Karpas-422 (cell line): ENCODE measurements at regions not wholly inside any gene's neighbourhood (a gene's known extent, or its start where the extent isn't known, plus 50 kb on each side); places are given as distances from the start of the nearest gene placed in this dataset.

Experiments used
- DNase-seq: peaks from one replicate; pipeline ENCODE4 v3.0.0-alpha.2; 2015
- H2AFZ ChIP-seq: fragments of 200-600 bp; sonication (generic); 2 replicates; pipeline ENCODE4 v1.6.1; 2014; ENCODE audit warnings: antibody characterized with exemption, low read length, mixed read lengths
- H3K27ac ChIP-seq: fragments of 200-600 bp; sonication (generic); 2 replicates; pipeline ENCODE4 v1.5.1; 2014; ENCODE audit warnings: mild to moderate bottlenecking, low read length, moderate library complexity
- H3K27me3 ChIP-seq: fragments of 200-600 bp; sonication (generic); 2 replicates; pipeline ENCODE4 v1.6.1; 2014; ENCODE audit warnings: low read length, mixed read lengths
- H3K36me3 ChIP-seq: fragments of 200-600 bp; sonication (generic); 2 replicates; pipeline ENCODE4 v1.6.1; 2014; ENCODE audit warnings: low read length, mixed read lengths; ENCODE audit not compliant: insufficient read depth
- H3K4me1 ChIP-seq: fragments of 200-600 bp; sonication (generic); 2 replicates; pipeline ENCODE4 v1.6.1; 2014; ENCODE audit warnings: mild to moderate bottlenecking, low read length, mixed read lengths
- H3K4me2 ChIP-seq: fragments of 200-600 bp; sonication (generic); 2 replicates; pipeline ENCODE4 v1.6.1; 2014; ENCODE audit warnings: low read length, low read depth, mild to moderate bottlenecking; ENCODE audit not compliant: poor library complexity, severe bottlenecking
- H3K4me3 ChIP-seq: fragments of 200-600 bp; sonication (generic); 2 replicates; pipeline ENCODE4 v1.5.1; 2014; ENCODE audit warnings: mild to moderate bottlenecking, antibody characterized with exemption, low read length, mixed read lengths
- H3K79me2 ChIP-seq: fragments of 200-600 bp; sonication (generic); 2 replicates; pipeline ENCODE4 v1.6.1; 2014; ENCODE audit warnings: mild to moderate bottlenecking, low read length, mixed read lengths
- H3K9ac ChIP-seq: fragments of 200-600 bp; sonication (generic); 2 replicates; pipeline ENCODE4 v1.6.0; 2014; ENCODE audit warnings: low read length
- H3K9me2 ChIP-seq: fragments of 200-600 bp; sonication (generic), shearing (Covaris generic); replicated peaks from 2 replicates; pipeline ENCODE4 v1.6.0; 2014; ENCODE audit warnings: mild to moderate bottlenecking, low read length, moderate library complexity; ENCODE audit not compliant: insufficient read depth
- H3K9me3 ChIP-seq: fragments of 300-700, 200-600 bp; sonication (generic); 2 replicates; pipeline ENCODE4 v1.6.1; 2014; ENCODE audit warnings: low read length, mixed read lengths
- H4K20me1 ChIP-seq: fragments of 200-600 bp; sonication (generic); 2 replicates; pipeline ENCODE4 v1.6.1; 2014; ENCODE audit warnings: mild to moderate bottlenecking, antibody characterized with exemption, low read length, low read depth; ENCODE audit not compliant: insufficient read depth

DNA sequence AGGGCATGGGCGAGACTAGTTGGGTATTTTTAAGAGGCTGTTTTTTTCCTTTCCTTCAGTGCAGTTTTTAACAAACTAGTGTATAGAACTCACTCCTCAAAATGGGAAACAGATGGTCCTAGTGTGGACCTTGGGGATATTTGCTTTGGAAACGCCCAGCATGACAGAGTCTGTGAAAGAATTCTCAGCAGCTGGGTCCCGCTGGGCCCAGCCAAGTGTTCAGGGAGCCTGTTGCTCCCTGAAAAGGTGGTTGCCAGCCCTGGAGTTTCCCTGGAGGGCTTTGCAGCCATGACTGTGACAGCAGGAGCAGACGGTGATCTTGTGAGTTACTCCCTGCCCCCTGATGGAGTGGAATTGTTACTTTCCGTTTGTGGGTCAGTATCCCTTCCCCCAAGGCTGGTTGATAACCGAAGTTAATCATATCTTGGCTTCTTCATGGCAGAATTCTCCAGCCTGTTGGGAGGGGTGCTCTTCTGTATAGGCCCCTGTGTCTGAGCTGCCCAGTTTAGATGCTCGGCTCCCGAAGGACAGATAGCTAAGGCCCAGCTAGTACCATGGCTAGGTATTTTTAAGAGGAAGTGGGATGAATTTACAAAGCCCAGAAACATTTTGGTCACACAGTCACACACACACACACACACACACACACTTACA is 278.6 kb upstream of the HABP2 start:
- Histone ChIP-seq H3K4me1 (no peaks in the 10 kb centered on the region), H3K4me2 (no peak overlapping the region), H2AFZ (no peak overlapping the region)

GRCh38 chr10:113278221-113278620 is 274.6 kb upstream of the HABP2 start:
- Histone ChIP-seq H3K9me3 (no peaks in the 10 kb centered on the region), H4K20me1 (no peaks in the 10 kb centered on the region), H3K79me2 (no peaks in the 10 kb centered on the region), H3K4me2 (no peak overlapping the region), H3K4me1 (no peaks in the 10 kb centered on the region), H3K9me2 (peaks cover 3% of the 10 kb centered on the region; the same call in 1 of the 2 replicates), H3K27me3 (no peaks in the 10 kb centered on the region), H3K4me3 (no peak overlapping the region), H2AFZ (no peak overlapping the region), H3K27ac (no peak overlapping the region), H3K36me3 (no peaks in the 10 kb centered on the region), H3K9ac (no peak overlapping the region)
- DNase-seq = no peak

More for the DNA sequence above, 278.6 kb upstream of the HABP2 start:
- no peaks in the 10 kb centered on the region for H3K9me3 ChIP-seq
- H3K9me2 ChIP-seq = peaks cover 3% of the 10 kb centered on the region; the same call in 1 of the 2 replicates
- no peaks in the 10 kb centered on the region for H4K20me1 ChIP-seq
- no peak overlapping the region for H3K9ac ChIP-seq
- H3K27me3 ChIP-seq = no peaks in the 10 kb centered on the region
- no peak overlapping the region for H3K27ac ChIP-seq
- no peak overlapping the region for H3K4me3 ChIP-seq
- no peaks in the 10 kb centered on the region for H3K79me2 ChIP-seq
- no peaks in the 10 kb centered on the region for H3K36me3 ChIP-seq
- no peak for DNase-seq

DNA sequence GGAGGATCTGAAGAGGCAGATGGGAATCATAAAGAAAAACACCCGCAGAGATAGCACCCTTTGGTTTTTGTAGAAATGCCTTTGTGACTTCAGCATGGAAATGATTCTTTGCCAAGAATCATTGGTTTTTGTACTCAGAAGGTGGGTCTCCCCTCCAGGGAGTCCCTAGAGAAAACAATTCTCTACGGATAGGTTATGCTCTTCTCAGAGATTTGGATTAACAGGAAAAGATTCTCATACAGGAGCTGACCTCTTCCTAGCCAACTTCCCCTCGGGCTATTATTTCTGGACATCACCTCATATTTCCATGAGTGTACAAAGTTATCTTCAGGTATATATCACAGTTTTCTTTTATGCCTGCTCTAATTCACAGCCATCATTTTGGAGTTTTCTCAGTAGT is 274.2 kb upstream of the HABP2 start:
- Histone ChIP-seq H3K9ac (no peak overlapping the region), H4K20me1 (no peaks in the 10 kb centered on the region), H3K4me1 (no peaks in the 10 kb centered on the region), H3K4me2 (no peak overlapping the region), H2AFZ (no peak overlapping the region), H3K9me3 (no peaks in the 10 kb centered on the region), H3K4me3 (no peak overlapping the region), H3K9me2 (peaks cover 3% of the 10 kb centered on the region; the same call in 1 of the 2 replicates), H3K27ac (no peak overlapping the region), H3K27me3 (no peaks in the 10 kb centered on the region), H3K36me3 (no peaks in the 10 kb centered on the region), H3K79me2 (no peaks in the 10 kb centered on the region)
- no peak for DNase-seq

GRCh38 chr10:113279262-113279661 is 273.6 kb upstream of the HABP2 start:
- Histone ChIP-seq H3K4me3 (no peak overlapping the region), H3K4me1 (no peaks in the 10 kb centered on the region), H4K20me1 (no peaks in the 10 kb centered on the region), H3K9ac (no peak overlapping the region), H2AFZ (no peak overlapping the region), H3K36me3 (no peaks in the 10 kb centered on the region), H3K4me2 (no peak overlapping the region), H3K9me3 (no peaks in the 10 kb centered on the region), H3K9me2 (peaks cover 3% of the 10 kb centered on the region; the same call in 1 of the 2 replicates), H3K27me3 (no peaks in the 10 kb centered on the region), H3K27ac (no peak overlapping the region), H3K79me2 (no peaks in the 10 kb centered on the region)
- no peak for DNase-seq

DNA sequence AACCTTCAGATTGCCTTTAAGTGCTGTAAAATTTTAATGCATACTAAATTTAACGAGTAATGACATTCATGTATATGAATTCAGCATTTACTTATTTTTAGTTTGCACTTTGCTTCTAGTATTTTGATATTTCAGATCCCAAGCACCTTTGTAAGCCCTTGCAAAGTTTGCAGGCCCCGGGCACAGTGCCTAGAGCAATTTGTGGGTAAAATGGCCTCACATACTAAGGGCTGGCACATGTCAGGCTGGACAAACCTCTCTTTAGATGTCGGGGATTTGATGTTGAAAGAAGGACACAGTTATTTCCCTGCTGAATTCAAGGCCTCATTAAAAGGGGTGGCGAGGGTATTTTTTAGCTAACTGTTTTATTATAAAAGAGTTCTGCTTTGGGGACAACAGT is 270.3 kb upstream of the HABP2 start:
- no peaks in the 10 kb centered on the region for H4K20me1 ChIP-seq
- no peak for DNase-seq
- H3K9me2 ChIP-seq = no peaks in the 10 kb centered on the region
- H3K4me1 ChIP-seq = no peaks in the 10 kb centered on the region
- no peak overlapping the region for H2AFZ ChIP-seq
- H3K4me3 ChIP-seq = no peak overlapping the region
- no peaks in the 10 kb centered on the region for H3K9me3 ChIP-seq
- no peak overlapping the region for H3K9ac ChIP-seq
- H3K79me2 ChIP-seq = no peaks in the 10 kb centered on the region
- no peak overlapping the region for H3K4me2 ChIP-seq
- H3K27me3 ChIP-seq = no peaks in the 10 kb centered on the region
- no peaks in the 10 kb centered on the region for H3K36me3 ChIP-seq
- no peak overlapping the region for H3K27ac ChIP-seq

DNA sequence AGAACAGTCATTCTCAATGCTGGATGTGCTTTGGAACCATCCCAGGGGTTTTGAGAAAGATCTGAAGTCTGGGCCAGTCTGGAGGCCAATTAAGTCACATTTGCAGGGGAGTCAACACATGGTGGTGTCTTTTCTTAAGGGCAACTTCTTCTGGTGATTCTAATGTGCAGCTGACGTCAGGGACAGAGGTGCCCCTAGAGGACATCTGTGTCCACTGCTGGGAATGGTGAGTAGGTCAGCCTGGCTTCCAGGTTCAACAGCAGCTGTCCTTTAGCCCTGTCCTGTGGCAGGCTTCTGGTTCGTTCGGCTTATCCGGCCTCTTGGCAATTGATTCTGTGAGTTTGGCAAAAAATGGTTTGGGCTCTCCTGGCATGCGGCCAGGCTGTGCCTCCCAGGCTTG is 269.7 kb upstream of the HABP2 start:
- no peak overlapping the region for H3K9ac ChIP-seq
- no peak for DNase-seq

DNA sequence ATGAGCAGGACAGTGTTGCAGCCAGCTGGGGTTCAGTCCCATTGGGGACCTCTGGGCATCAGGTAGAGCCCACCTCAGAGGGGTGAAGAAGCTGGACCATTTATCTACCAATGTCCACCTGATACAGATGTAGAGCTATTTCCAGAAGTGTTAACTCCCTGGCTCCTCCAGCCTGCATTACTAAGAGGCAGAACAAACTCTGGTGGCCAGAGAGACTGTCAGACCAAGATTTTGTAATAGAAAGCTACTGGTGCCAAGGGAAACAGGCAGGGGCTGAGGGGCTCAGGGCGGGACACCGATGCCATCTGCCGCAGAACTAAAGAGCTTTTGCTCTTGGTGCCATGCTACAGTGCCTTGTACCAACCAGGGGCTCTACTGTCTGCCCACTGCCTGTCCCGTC is 268.2 kb upstream of the HABP2 start:
- H3K4me3 ChIP-seq = no peak overlapping the region
- H3K4me2 ChIP-seq = no peak overlapping the region
- no peaks in the 10 kb centered on the region for H3K79me2 ChIP-seq
- no peaks in the 10 kb centered on the region for H3K9me3 ChIP-seq
- H4K20me1 ChIP-seq = no peaks in the 10 kb centered on the region
- no peak overlapping the region for H3K9ac ChIP-seq
- no peak overlapping the region for H3K27ac ChIP-seq
- no peaks in the 10 kb centered on the region for H3K36me3 ChIP-seq
- no peak overlapping the region for H2AFZ ChIP-seq
- no peaks in the 10 kb centered on the region for H3K27me3 ChIP-seq
- DNase-seq = no peak
- H3K4me1 ChIP-seq = no peaks in the 10 kb centered on the region
- H3K9me2 ChIP-seq = no peaks in the 10 kb centered on the region

More for the DNA sequence above, 269.7 kb upstream of the HABP2 start:
- Histone ChIP-seq H2AFZ (no peak overlapping the region), H3K4me1 (no peaks in the 10 kb centered on the region), H4K20me1 (no peaks in the 10 kb centered on the region), H3K4me3 (no peak overlapping the region), H3K79me2 (no peaks in the 10 kb centered on the region), H3K4me2 (no peak overlapping the region), H3K27ac (no peak overlapping the region), H3K36me3 (no peaks in the 10 kb centered on the region), H3K9me2 (no peaks in the 10 kb centered on the region), H3K27me3 (no peaks in the 10 kb centered on the region), H3K9me3 (no peaks in the 10 kb centered on the region)

DNA sequence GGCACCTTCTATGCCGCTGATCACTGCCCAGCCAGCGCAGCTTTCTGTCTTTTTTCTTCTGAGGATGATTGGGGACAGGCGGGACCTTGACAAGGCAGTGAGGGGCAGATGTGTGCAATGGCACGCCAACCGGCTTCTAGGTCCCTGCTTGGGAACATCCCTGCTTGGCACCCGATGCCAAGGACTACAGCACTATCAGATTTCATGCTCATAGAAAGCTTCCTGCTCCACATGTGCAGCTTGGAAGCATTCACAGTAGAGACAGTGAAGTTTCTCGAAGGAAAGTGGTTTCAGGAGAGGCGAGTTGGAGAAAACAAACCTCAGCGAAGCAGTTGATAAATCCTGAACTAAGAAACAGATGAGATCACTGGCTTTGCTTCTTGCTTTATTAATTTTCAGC is 267.5 kb upstream of the HABP2 start:
- Histone ChIP-seq H3K9me3 (no peaks in the 10 kb centered on the region), H3K4me2 (no peak overlapping the region), H3K79me2 (no peaks in the 10 kb centered on the region), H3K4me3 (no peak overlapping the region), H3K27ac (no peak overlapping the region), H3K36me3 (no peaks in the 10 kb centered on the region), H3K4me1 (no peaks in the 10 kb centered on the region), H3K9ac (no peak overlapping the region), H3K27me3 (no peaks in the 10 kb centered on the region), H2AFZ (no peak overlapping the region), H4K20me1 (no peaks in the 10 kb centered on the region), H3K9me2 (no peaks in the 10 kb centered on the region)
- DNase-seq = no peak
